Thyroid gland (tissue), 4 donors: ENCODE measurements at regions not wholly inside any gene's neighbourhood (a gene's known extent, or its start where the extent isn't known, plus 50 kb on each side); places are given as distances from the start of the nearest gene placed in this dataset.

Experiments
- POLR2A ChIP-seq, 2 donors: fragments of 450-650 bp; IDR thresholded peaks; one replicate each; pipeline ENCODE4 v1.6.1; 2017; ENCODE audit warnings: antibody characterized with exemption in 2 of 2, mild to moderate bottlenecking in 2 of 2, moderate library complexity in 1 of 2
- TF ChIP-seq, protein P1 (sequence below), 6 experiments: fragments of 200-600 bp in 3 of 6; fragments of 450-650 bp in 3 of 6; sonication (generic) in 3 of 6; IDR thresholded peaks; one replicate each; pipeline ENCODE4 v1.5.1; 2016 to 2019; ENCODE audit warnings: antibody characterized with exemption in 6 of 6, mild to moderate bottlenecking in 2 of 6, inconsistent platforms in 1 of 6, moderate library complexity in 1 of 6

GRCh38 chr2:138415985-138416384 is 85.6 kb upstream of the SPOPL start:
- TF ChIP-seq POLR2A (IDR thresholded peaks at IDR 0.05): no peak
- TF ChIP-seq, protein P1, sequence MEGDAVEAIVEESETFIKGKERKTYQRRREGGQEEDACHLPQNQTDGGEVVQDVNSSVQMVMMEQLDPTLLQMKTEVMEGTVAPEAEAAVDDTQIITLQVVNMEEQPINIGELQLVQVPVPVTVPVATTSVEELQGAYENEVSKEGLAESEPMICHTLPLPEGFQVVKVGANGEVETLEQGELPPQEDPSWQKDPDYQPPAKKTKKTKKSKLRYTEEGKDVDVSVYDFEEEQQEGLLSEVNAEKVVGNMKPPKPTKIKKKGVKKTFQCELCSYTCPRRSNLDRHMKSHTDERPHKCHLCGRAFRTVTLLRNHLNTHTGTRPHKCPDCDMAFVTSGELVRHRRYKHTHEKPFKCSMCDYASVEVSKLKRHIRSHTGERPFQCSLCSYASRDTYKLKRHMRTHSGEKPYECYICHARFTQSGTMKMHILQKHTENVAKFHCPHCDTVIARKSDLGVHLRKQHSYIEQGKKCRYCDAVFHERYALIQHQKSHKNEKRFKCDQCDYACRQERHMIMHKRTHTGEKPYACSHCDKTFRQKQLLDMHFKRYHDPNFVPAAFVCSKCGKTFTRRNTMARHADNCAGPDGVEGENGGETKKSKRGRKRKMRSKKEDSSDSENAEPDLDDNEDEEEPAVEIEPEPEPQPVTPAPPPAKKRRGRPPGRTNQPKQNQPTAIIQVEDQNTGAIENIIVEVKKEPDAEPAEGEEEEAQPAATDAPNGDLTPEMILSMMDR (IDR thresholded peaks at IDR 0.05): no peak
